SK-N-SH (cell line): ENCODE measurements at regions not wholly inside any gene's neighbourhood (a gene's known extent, or its start where the extent isn't known, plus 50 kb on each side); places are given as distances from the start of the nearest gene placed in this dataset.

ENCODE experiments used
- SMC3 ChIP-seq: IDR thresholded peaks from 2 replicates; pipeline ENCODE4 v1.6.1; 2012; ENCODE audit warnings: low read depth, low read length, improper control_type of control experiment
- TF ChIP-seq, protein P1 (sequence below): fragments of 200-600 bp; sonication (generic); IDR thresholded peaks from 2 replicates; pipeline ENCODE4 v1.6.1; 2017; ENCODE audit warnings: antibody characterized with exemption, mild to moderate bottlenecking, moderate library complexity

DNA sequence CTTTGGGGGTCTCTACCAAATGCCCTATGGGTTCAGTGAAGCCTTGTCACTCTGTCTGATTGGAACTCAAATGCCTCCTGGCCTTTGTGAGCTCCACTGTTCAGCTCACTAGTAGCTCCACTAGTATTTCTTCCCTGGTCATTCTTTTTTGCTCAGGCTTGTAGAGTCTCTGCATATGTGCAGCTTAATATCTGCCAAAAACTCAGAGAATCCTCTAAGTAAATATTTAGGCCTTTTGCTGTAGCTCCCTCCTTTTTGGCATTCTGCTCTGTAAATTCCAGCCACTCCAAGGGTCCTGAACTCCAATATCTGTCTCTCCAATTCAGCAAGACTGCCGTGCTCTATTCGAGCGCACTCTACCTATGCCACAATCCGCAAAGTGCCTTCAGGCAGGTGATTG is 146.5 kb downstream of the MAIP1 start:
- TF ChIP-seq, protein P1, sequence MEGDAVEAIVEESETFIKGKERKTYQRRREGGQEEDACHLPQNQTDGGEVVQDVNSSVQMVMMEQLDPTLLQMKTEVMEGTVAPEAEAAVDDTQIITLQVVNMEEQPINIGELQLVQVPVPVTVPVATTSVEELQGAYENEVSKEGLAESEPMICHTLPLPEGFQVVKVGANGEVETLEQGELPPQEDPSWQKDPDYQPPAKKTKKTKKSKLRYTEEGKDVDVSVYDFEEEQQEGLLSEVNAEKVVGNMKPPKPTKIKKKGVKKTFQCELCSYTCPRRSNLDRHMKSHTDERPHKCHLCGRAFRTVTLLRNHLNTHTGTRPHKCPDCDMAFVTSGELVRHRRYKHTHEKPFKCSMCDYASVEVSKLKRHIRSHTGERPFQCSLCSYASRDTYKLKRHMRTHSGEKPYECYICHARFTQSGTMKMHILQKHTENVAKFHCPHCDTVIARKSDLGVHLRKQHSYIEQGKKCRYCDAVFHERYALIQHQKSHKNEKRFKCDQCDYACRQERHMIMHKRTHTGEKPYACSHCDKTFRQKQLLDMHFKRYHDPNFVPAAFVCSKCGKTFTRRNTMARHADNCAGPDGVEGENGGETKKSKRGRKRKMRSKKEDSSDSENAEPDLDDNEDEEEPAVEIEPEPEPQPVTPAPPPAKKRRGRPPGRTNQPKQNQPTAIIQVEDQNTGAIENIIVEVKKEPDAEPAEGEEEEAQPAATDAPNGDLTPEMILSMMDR: no peak
- no peak for TF ChIP-seq SMC3
